Fibroblast of mammary gland (primary cell): ENCODE measurements at regions not wholly inside any gene's neighbourhood (a gene's known extent, or its start where the extent isn't known, plus 50 kb on each side); places are given as distances from the start of the nearest gene placed in this dataset.

Experiments used
- DNase-seq: peaks from one replicate; pipeline ENCODE4 v3.0.0-alpha.2; 2010; ENCODE audit warnings: low read depth
- H3K4me3 ChIP-seq: 2 replicates; pipeline ENCODE4 v1.5.1; 2011; ENCODE audit warnings: low read depth, mild to moderate bottlenecking, low read length, moderate library complexity; ENCODE audit not compliant: control insufficient read depth
- CTCF ChIP-seq: conservative IDR thresholded peaks from 2 replicates; pipeline ENCODE4 v1.5.1; 2011; ENCODE audit warnings: low read depth, low read length, inconsistent platforms; ENCODE audit not compliant: control insufficient read depth, insufficient read depth

DNA sequence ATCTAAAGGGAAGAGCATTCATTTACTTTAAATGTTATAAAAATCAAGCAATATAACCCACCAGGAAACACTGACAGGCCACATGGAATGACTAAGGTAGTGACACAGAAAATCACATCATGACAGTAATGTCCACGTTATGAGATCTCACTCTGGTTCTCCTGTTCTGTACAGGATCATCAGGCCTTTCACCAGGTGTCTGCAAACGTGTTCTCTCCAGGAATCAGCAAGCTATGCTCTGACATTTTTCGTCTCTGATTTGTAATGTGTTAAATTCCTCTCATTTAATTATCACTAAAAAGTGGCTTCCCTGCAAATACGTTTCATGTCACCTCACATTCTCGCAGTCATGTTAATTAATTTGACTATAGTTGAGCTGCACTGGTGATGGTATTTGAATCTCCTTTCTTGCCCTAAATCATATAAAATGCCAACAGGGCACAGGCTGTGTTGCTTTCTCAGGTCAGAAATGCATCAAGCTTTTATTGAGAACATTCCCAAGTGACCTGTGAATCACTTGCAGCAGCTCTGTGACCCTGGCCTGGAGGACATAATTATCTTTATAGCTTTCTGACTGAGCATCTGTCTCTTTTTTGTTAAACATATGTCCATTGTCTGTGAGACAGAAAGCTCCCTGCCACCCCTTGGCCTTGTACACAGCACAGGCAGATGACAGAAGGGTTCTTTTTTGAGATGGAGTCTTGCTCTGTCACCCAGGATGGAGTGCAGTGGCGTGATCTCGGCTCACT, 196.2 kb downstream of the DIRAS2 start:
- no peak for TF ChIP-seq CTCF
- no peak for DNase-seq
- no peak overlapping the region for H3K4me3 ChIP-seq

DNA sequence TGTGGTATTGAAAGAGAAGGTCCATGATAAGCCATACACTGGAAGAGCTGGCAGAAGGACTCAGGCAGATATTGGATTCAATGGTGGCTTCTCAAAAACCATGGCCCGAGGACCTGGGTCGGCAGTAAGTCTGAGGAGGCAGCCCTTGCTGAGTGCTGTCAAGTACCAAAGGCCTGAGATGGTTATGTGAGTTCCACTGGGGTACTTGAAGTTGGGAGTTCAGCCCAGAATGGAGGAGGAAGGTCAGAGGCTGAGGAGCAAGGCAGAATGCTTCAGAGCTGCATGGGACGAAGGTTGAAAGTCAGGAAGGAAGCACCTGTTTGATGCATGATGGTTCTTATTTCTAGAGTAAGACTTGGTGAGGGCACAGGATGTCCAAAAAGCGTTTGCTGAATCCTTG, 194.9 kb downstream of the DIRAS2 start:
- no peak for DNase-seq
- no peak overlapping the region for H3K4me3 ChIP-seq
- TF ChIP-seq CTCF = no peak

DNA sequence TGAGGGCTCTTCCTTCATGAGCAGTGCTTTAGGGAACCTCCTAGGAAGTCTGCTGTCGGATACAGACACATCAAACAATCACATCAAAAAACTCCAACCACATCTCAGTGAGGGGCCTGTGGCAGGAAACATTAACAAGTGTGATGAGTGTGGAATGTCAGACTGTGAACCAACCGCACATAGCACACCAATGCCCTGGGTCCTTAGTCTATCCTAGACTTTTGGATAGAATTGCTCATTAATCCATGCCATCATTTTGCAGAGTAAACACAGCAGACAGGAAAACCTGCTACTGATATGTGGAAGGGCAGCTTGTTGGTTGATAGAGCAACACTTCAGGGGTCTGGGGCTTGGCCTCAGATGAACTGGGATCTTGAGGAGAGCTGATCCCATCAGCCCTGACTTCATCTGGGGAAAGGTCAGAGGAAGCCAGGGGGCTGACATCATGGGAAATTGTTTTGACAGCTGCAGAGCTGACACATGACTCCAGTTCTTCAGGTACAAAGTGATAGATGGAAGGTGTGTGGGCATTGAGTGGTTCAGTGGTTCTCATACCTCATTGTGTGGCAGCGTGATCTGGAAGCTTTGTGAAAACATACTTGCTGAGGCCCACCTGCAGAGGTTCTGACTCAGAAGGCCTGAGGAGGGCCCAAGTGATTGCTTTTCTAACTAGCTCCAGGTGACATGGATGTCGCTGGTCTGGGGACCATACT, 193.3 kb downstream of the DIRAS2 start:
- no peak for DNase-seq
- H3K4me3 ChIP-seq = no peak overlapping the region
- TF ChIP-seq CTCF = no peak

DNA sequence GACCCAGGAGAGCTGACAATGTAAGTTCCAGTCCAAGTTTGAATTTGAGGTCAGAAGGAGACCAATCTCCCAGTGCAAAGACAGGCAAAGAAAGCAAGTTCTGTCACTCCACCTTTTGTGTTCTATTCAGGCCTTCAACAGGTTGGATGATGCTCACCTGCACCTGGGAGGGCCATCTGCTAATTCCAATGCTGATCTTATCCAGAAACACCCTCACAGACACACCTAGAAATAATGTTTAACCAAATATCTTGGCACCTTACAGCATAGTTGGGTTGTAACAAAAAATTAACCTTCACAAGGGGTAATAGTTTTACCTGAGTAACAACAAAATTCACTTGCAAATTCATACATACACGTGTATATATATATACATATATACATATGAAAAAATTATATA, 190.8 kb downstream of the DIRAS2 start:
- no peak overlapping the region for H3K4me3 ChIP-seq
- DNase-seq = no peak
- TF ChIP-seq CTCF = no peak

DNA sequence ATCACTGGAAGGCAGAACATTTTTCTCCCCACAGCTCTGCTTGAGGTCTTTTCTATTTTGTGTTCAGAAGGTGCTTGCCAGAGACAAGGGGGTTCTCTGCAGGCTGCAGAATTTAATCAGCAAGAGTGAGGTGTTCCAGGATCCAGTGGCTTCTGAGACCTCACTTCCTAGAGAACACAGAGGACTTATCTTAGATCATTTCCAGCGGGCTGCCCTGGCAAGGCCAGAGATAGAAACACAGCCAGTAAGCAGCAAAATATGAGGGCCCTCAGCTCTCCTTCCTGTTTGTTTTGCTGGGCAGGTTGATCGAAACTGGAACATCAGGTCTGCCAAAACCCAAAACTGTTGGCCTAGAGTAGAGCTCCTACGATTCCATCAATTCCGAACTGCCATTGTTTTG, 187.3 kb downstream of the DIRAS2 start:
- H3K4me3 ChIP-seq = no peak overlapping the region
- no peak for TF ChIP-seq CTCF

DNA sequence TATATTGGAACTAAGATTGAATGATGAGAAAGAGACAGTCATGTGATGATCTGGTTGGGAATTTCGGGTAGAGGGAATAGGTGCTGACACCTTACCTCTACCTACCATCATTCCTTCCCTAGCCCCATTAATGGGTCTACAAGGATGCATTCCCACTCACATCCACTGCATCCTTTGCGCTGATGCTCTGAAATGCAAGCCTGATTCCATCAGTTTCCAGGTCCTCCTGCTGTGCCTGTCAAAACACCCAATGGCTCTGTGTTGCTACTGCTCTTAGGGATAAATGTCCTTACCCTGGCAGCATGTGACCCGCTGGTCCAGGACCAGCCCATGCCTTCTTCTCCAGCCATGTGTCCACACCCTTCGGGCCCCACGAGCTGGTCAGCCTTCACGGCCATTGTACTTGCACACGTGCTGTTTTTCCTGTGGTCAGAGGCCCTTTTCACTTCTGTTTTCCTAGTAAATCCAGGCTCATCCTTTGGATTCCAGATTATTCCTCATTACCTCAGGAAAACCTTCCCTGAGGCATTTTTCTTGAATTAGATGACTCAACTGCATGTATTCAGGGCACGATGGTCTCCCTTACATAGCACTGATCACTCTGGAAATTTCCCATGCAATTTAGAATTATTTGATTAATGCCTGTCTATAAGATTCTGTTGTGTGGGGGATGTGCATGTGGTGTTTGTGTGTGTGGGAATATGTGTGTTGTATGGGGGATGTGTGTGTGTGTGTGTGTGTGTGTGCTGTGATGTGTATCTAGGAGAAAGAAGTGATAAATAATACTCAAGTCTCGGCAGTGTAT, 185.0 kb downstream of the DIRAS2 start:
- no peak overlapping the region for H3K4me3 ChIP-seq
- DNase-seq = no peak
- TF ChIP-seq CTCF = no peak

More for the DNA sequence above, 187.3 kb downstream of the DIRAS2 start:
- no peak for DNase-seq
